GM23338 (cell line): ENCODE measurements at regions not wholly inside any gene's neighbourhood (a gene's known extent, or its start where the extent isn't known, plus 50 kb on each side); places are given as distances from the start of the nearest gene placed in this dataset.

Source experiments
- ATAC-seq: fragments of 200-7000 bp; cut with Tn5 transposase; 3 replicates; pipeline ENCODE4 v1.9.1; 2020
- DNase-seq: peaks from one replicate; pipeline ENCODE4 v3.0.0-alpha.2; 2015; ENCODE audit warnings: low spot score
- H2AFZ ChIP-seq: fragments of 200-600 bp; sonication (generic); 2 replicates; pipeline ENCODE4 v1.8.0; 2016; ENCODE audit warnings: antibody characterized with exemption, mild to moderate bottlenecking, moderate library complexity
- H3F3A ChIP-seq: fragments of 200-600 bp; sonication (generic); replicated peaks from 2 replicates; pipeline ENCODE4 v1.8.0; 2017; ENCODE audit warnings: antibody characterized with exemption, mixed run types, low read depth
- H3K27ac ChIP-seq: fragments of 200-600 bp; sonication (generic); 2 replicates; pipeline ENCODE4 v1.6.1; 2016; ENCODE audit warnings: low read depth
- H3K27me3 ChIP-seq: fragments of 200-600 bp; sonication (generic); 2 replicates; pipeline ENCODE4 v1.8.0; 2016; ENCODE audit warnings: mild to moderate bottlenecking, mixed run types, moderate library complexity; ENCODE audit not compliant: insufficient read depth
- H3K36me3 ChIP-seq: fragments of 200-600 bp; sonication (generic); 2 replicates; pipeline ENCODE4 v1.8.0; 2016; ENCODE audit warnings: mild to moderate bottlenecking; ENCODE audit not compliant: insufficient read depth
- H3K4me1 ChIP-seq: fragments of 200-600 bp; sonication (generic); 2 replicates; pipeline ENCODE4 v1.8.0; 2016; ENCODE audit warnings: mild to moderate bottlenecking, moderate library complexity; ENCODE audit not compliant: insufficient read depth
- H3K4me2 ChIP-seq: fragments of 200-600 bp; sonication (generic); 2 replicates; pipeline ENCODE4 v1.7.1; 2017; ENCODE audit warnings: mixed run types
- H3K4me3 ChIP-seq: fragments of 200-600 bp; sonication (generic); 2 replicates; pipeline ENCODE4 v1.6.1; 2016; ENCODE audit warnings: mixed run types
- H3K79me2 ChIP-seq: fragments of 200-600 bp; sonication (generic); replicated peaks from 2 replicates; pipeline ENCODE4 v1.8.0; 2017; ENCODE audit warnings: mild to moderate bottlenecking; ENCODE audit not compliant: insufficient read depth
- H3K9me2 ChIP-seq: fragments of 200-600 bp; sonication (generic); 2 replicates; pipeline ENCODE4 v1.8.0; 2017; ENCODE audit not compliant: insufficient read depth
- H4K20me1 ChIP-seq: fragments of 200-600 bp; sonication (generic); replicated peaks from 2 replicates; pipeline ENCODE4 v1.8.0; 2017; ENCODE audit warnings: mild to moderate bottlenecking; ENCODE audit not compliant: insufficient read depth
- H3K27ac Mint-ChIP-seq: 2 replicates; pipeline ENCODE4 v1.8.0; 2020; ENCODE audit warnings: inconsistent platforms, mild to moderate bottlenecking, moderate library complexity, mixed read lengths
- H3K27me3 Mint-ChIP-seq: 3 replicates; pipeline ENCODE4 v1.8.0; 2022; ENCODE audit warnings: low read depth, mild to moderate bottlenecking, moderate library complexity, mixed read lengths, inconsistent platforms; ENCODE audit not compliant: insufficient read depth, poor library complexity
- H3K36me3 Mint-ChIP-seq: 3 replicates; pipeline ENCODE4 v1.8.0; 2021; ENCODE audit warnings: low read depth, mild to moderate bottlenecking, inconsistent platforms, moderate library complexity, mixed read lengths
- H3K4me1 Mint-ChIP-seq: 3 replicates; pipeline ENCODE4 v1.8.0; 2020; ENCODE audit warnings: mild to moderate bottlenecking, inconsistent platforms, mixed read lengths
- H3K4me3 Mint-ChIP-seq: 3 replicates; pipeline ENCODE4 v1.8.0; 2021; ENCODE audit warnings: moderate library complexity, mild to moderate bottlenecking, inconsistent platforms, mixed read lengths
- H3K9me3 Mint-ChIP-seq: 3 replicates; pipeline ENCODE4 v1.8.0; 2020; ENCODE audit warnings: moderate library complexity, mild to moderate bottlenecking, inconsistent platforms, mixed read lengths
- CREB1 ChIP-seq: fragments of 250-450 bp; sonication (Bioruptor Pico); IDR thresholded peaks from 2 replicates; pipeline ENCODE4 v1.5.0; 2020; ENCODE audit warnings: low read depth, mild to moderate bottlenecking, moderate library complexity
- EZH2 ChIP-seq: fragments of 200-600 bp; sonication (generic); IDR thresholded peaks from one replicate; pipeline ENCODE4 v1.8.0; 2017; ENCODE audit warnings: antibody characterized with exemption, mild to moderate bottlenecking, low read depth; ENCODE audit not compliant: unreplicated experiment
- EZH2phosphoT487 ChIP-seq: fragments of 200-600 bp; sonication (generic); IDR thresholded peaks from one replicate; pipeline ENCODE4 v1.8.1; 2018; ENCODE audit warnings: antibody characterized with exemption; ENCODE audit not compliant: unreplicated experiment
- JUNB ChIP-seq: IDR thresholded peaks from one replicate; pipeline ENCODE4 v1.6.1; 2016; ENCODE audit warnings: antibody characterized with exemption; ENCODE audit not compliant: unreplicated experiment
- NANOG ChIP-seq: IDR thresholded peaks from 2 replicates; pipeline ENCODE4 v1.6.1; 2016; ENCODE audit warnings: antibody characterized with exemption, borderline replicate concordance
- POLR2AphosphoS5 ChIP-seq: IDR thresholded peaks from 2 replicates; pipeline ENCODE4 v1.6.1; 2016; ENCODE audit warnings: antibody characterized with exemption, low read depth
- STAT1 ChIP-seq: IDR thresholded peaks from one replicate; pipeline ENCODE4 v1.6.1; 2016; ENCODE audit warnings: antibody characterized with exemption; ENCODE audit not compliant: unreplicated experiment
- ZNF114 ChIP-seq: fragments of 250-450 bp; sonication (Bioruptor Pico); IDR thresholded peaks from 2 replicates; pipeline ENCODE4 v1.5.0; 2020; ENCODE audit warnings: mild to moderate bottlenecking, moderate library complexity
- ZNF331 ChIP-seq: fragments of 250-450 bp; sonication (Bioruptor Pico); IDR thresholded peaks from 2 replicates; pipeline ENCODE4 v1.5.0; 2020; ENCODE audit warnings: low read depth, mild to moderate bottlenecking, moderate library complexity
- TF ChIP-seq, protein P1 (sequence below), 2 experiments: fragments of 200-600 bp in 1 of 2; sonication (generic) in 1 of 2; conservative IDR thresholded peaks; 2 replicates each; pipeline versions ENCODE4 v1.5.1 to v1.6.1; 2016 to 2017; ENCODE audit warnings: antibody characterized with exemption in 2 of 2, low read depth in 2 of 2, mild to moderate bottlenecking in 2 of 2, moderate library complexity in 1 of 2
- TF ChIP-seq, protein P2 (sequence below): IDR thresholded peaks from one replicate; pipeline ENCODE4 v1.6.1; 2018; ENCODE audit warnings: antibody characterized with exemption; ENCODE audit not compliant: unreplicated experiment
- TF ChIP-seq, protein P3 (sequence below): fragments of 250-450 bp; sonication (Bioruptor Pico); IDR thresholded peaks from 2 replicates; pipeline ENCODE4 v1.5.0; 2020; ENCODE audit warnings: mild to moderate bottlenecking, moderate library complexity
- TF ChIP-seq, protein P4 (sequence below): IDR thresholded peaks from 2 replicates; pipeline ENCODE4 v1.6.1; 2016; ENCODE audit warnings: antibody characterized with exemption

DNA sequence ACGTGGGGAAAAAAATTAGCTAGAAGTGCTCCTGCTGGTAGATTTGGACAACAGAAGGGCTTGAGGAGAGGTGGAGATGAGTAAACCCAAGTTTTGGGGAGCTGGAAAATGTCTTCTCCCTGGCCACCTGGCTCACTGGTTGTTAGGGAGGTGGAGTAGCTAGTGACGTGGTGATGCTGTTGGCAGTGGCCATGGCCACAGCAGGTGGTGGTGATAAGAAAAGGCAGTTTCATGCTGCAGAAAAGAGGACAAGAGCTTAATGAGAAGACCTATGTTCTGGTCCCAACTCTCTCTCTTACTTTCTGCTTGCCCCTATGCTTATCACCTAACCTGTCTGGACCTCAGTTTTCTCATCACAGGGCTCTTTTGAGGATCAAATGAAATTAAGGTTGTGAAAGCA is 223.5 kb upstream of the N4BP1 start:
- Mint-ChIP-seq H3K36me3 (no peaks in the 10 kb centered on the region), H3K9me3 (no peaks in the 10 kb centered on the region), H3K4me1 (peaks cover 5% of the 10 kb centered on the region; the same call in 2 of the 3 replicates), H3K27ac (no peak overlapping the region), H3K4me3 (no peak overlapping the region), H3K27me3 (no peaks in the 10 kb centered on the region)
- H3K9me2 ChIP-seq, result no peaks in the 10 kb centered on the region
- H3K27me3 ChIP-seq, result no peaks in the 10 kb centered on the region
- no peaks in the 10 kb centered on the region for H3F3A ChIP-seq
- no peak overlapping the region for H2AFZ ChIP-seq
- TF ChIP-seq, protein P1, sequence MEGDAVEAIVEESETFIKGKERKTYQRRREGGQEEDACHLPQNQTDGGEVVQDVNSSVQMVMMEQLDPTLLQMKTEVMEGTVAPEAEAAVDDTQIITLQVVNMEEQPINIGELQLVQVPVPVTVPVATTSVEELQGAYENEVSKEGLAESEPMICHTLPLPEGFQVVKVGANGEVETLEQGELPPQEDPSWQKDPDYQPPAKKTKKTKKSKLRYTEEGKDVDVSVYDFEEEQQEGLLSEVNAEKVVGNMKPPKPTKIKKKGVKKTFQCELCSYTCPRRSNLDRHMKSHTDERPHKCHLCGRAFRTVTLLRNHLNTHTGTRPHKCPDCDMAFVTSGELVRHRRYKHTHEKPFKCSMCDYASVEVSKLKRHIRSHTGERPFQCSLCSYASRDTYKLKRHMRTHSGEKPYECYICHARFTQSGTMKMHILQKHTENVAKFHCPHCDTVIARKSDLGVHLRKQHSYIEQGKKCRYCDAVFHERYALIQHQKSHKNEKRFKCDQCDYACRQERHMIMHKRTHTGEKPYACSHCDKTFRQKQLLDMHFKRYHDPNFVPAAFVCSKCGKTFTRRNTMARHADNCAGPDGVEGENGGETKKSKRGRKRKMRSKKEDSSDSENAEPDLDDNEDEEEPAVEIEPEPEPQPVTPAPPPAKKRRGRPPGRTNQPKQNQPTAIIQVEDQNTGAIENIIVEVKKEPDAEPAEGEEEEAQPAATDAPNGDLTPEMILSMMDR (conservative IDR thresholded peaks at IDR 0.05; ENCODE audit: low read depth in 2 of 2), result no peak
- TF ChIP-seq, protein P2, sequence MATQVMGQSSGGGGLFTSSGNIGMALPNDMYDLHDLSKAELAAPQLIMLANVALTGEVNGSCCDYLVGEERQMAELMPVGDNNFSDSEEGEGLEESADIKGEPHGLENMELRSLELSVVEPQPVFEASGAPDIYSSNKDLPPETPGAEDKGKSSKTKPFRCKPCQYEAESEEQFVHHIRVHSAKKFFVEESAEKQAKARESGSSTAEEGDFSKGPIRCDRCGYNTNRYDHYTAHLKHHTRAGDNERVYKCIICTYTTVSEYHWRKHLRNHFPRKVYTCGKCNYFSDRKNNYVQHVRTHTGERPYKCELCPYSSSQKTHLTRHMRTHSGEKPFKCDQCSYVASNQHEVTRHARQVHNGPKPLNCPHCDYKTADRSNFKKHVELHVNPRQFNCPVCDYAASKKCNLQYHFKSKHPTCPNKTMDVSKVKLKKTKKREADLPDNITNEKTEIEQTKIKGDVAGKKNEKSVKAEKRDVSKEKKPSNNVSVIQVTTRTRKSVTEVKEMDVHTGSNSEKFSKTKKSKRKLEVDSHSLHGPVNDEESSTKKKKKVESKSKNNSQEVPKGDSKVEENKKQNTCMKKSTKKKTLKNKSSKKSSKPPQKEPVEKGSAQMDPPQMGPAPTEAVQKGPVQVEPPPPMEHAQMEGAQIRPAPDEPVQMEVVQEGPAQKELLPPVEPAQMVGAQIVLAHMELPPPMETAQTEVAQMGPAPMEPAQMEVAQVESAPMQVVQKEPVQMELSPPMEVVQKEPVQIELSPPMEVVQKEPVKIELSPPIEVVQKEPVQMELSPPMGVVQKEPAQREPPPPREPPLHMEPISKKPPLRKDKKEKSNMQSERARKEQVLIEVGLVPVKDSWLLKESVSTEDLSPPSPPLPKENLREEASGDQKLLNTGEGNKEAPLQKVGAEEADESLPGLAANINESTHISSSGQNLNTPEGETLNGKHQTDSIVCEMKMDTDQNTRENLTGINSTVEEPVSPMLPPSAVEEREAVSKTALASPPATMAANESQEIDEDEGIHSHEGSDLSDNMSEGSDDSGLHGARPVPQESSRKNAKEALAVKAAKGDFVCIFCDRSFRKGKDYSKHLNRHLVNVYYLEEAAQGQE, result no peak
- TF ChIP-seq, protein P3, sequence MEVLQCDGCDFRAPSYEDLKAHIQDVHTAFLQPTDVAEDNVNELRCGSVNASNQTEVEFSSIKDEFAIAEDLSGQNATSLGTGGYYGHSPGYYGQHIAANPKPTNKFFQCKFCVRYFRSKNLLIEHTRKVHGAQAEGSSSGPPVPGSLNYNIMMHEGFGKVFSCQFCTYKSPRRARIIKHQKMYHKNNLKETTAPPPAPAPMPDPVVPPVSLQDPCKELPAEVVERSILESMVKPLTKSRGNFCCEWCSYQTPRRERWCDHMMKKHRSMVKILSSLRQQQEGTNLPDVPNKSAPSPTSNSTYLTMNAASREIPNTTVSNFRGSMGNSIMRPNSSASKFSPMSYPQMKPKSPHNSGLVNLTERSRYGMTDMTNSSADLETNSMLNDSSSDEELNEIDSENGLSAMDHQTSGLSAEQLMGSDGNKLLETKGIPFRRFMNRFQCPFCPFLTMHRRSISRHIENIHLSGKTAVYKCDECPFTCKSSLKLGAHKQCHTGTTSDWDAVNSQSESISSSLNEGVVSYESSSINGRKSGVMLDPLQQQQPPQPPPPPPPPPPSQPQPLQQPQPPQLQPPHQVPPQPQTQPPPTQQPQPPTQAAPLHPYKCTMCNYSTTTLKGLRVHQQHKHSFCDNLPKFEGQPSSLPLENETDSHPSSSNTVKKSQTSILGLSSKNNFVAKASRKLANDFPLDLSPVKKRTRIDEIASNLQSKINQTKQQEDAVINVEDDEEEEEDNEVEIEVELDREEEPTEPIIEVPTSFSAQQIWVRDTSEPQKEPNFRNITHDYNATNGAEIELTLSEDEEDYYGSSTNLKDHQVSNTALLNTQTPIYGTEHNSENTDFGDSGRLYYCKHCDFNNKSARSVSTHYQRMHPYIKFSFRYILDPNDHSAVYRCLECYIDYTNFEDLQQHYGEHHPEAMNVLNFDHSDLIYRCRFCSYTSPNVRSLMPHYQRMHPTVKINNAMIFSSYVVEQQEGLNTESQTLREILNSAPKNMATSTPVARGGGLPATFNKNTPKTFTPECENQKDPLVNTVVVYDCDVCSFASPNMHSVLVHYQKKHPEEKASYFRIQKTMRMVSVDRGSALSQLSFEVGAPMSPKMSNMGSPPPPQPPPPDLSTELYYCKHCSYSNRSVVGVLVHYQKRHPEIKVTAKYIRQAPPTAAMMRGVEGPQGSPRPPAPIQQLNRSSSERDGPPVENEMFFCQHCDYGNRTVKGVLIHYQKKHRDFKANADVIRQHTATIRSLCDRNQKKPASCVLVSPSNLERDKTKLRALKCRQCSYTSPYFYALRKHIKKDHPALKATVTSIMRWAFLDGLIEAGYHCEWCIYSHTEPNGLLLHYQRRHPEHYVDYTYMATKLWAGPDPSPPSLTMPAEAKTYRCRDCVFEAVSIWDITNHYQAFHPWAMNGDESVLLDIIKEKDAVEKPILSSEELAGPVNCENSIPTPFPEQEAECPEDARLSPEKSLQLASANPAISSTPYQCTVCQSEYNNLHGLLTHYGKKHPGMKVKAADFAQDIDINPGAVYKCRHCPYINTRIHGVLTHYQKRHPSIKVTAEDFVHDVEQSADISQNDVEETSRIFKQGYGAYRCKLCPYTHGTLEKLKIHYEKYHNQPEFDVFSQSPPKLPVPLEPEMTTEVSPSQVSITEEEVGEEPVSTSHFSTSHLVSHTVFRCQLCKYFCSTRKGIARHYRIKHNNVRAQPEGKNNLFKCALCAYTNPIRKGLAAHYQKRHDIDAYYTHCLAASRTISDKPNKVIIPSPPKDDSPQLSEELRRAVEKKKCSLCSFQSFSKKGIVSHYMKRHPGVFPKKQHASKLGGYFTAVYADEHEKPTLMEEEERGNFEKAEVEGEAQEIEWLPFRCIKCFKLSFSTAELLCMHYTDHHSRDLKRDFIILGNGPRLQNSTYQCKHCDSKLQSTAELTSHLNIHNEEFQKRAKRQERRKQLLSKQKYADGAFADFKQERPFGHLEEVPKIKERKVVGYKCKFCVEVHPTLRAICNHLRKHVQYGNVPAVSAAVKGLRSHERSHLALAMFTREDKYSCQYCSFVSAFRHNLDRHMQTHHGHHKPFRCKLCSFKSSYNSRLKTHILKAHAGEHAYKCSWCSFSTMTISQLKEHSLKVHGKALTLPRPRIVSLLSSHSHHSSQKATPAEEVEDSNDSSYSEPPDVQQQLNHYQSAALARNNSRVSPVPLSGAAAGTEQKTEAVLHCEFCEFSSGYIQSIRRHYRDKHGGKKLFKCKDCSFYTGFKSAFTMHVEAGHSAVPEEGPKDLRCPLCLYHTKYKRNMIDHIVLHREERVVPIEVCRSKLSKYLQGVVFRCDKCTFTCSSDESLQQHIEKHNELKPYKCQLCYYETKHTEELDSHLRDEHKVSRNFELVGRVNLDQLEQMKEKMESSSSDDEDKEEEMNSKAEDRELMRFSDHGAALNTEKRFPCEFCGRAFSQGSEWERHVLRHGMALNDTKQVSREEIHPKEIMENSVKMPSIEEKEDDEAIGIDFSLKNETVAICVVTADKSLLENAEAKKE, result no peak
- TF ChIP-seq POLR2AphosphoS5 (no peak), CREB1 (CRISPR knock-in tag) (no peak), STAT1 (no peak), ZNF331 (no peak), ZNF114 (CRISPR knock-in tag) (no peak), JUNB (no peak), EZH2 (no peak), EZH2phosphoT487 (no peak), NANOG (no peak)
- TF ChIP-seq, protein P4, sequence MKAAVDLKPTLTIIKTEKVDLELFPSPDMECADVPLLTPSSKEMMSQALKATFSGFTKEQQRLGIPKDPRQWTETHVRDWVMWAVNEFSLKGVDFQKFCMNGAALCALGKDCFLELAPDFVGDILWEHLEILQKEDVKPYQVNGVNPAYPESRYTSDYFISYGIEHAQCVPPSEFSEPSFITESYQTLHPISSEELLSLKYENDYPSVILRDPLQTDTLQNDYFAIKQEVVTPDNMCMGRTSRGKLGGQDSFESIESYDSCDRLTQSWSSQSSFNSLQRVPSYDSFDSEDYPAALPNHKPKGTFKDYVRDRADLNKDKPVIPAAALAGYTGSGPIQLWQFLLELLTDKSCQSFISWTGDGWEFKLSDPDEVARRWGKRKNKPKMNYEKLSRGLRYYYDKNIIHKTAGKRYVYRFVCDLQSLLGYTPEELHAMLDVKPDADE, result no peak
- H3K4me2 ChIP-seq, result no peak overlapping the region
- H3K4me3 ChIP-seq, result no peak overlapping the region
- no peak for DNase-seq
- H3K36me3 ChIP-seq, result no peaks in the 10 kb centered on the region
- ATAC-seq, result no peak
- H4K20me1 ChIP-seq, result no peaks in the 10 kb centered on the region
- H3K4me1 ChIP-seq, result no peaks in the 10 kb centered on the region
- no peak overlapping the region for H3K27ac ChIP-seq
- no peaks in the 10 kb centered on the region for H3K79me2 ChIP-seq
